Natural killer cell (primary cell): ENCODE measurements at regions not wholly inside any gene's neighbourhood (a gene's known extent, or its start where the extent isn't known, plus 50 kb on each side); places are given as distances from the start of the nearest gene placed in this dataset.

Experiments used
- ATAC-seq, 3 donors: fragments of 150-1000 bp in 2 of 3; fragments of 200-7000 bp in 1 of 3; cut with Tn5 transposase; 1 replicate in 1 of 3; 2 replicates in 2 of 3; pipeline ENCODE4 v1.10.0; 2021; ENCODE audit warnings: mild to moderate bottlenecking in 2 of 3, moderate library complexity in 2 of 3
- DNase-seq, 2 donors: peaks; one replicate each; pipeline versions ENCODE4 v3.0.0 to v3.0.0-alpha.2; 2013 to 2021; ENCODE audit warnings: mixed read lengths in 1 of 2
- H3K27ac ChIP-seq: one replicate; pipeline ENCODE4 v1.5.1; 2013; ENCODE audit warnings: mild to moderate bottlenecking, low read length
- H3K27me3 ChIP-seq: one replicate; pipeline ENCODE4 v1.6.1; 2013; ENCODE audit warnings: low read length; ENCODE audit not compliant: control insufficient read depth, insufficient read depth
- H3K36me3 ChIP-seq: one replicate; pipeline ENCODE4 v1.6.1; 2013; ENCODE audit warnings: low read length; ENCODE audit not compliant: control insufficient read depth, insufficient read depth
- H3K4me1 ChIP-seq: one replicate; pipeline ENCODE4 v1.6.1; 2013; ENCODE audit warnings: low read length; ENCODE audit not compliant: control insufficient read depth, insufficient read depth
- H3K4me3 ChIP-seq: one replicate; pipeline ENCODE4 v1.5.1; 2013; ENCODE audit warnings: low read length
- H3K9me3 ChIP-seq: one replicate; pipeline ENCODE4 v1.6.1; 2013; ENCODE audit warnings: low read length; ENCODE audit not compliant: control insufficient read depth, insufficient read depth
- H3K27ac Mint-ChIP-seq, 2 donors: one replicate each; pipeline ENCODE4 v1.8.0; 2022; ENCODE audit warnings: mild to moderate bottlenecking in 2 of 2, mixed read lengths in 2 of 2, moderate library complexity in 1 of 2
- H3K27me3 Mint-ChIP-seq, 2 donors: one replicate each; pipeline ENCODE4 v1.8.0; 2022; ENCODE audit warnings: low read depth in 2 of 2, mixed read lengths in 2 of 2
- H3K36me3 Mint-ChIP-seq: one replicate; pipeline ENCODE4 v1.8.0; 2022; ENCODE audit warnings: mixed read lengths
- H3K4me1 Mint-ChIP-seq, 2 donors: one replicate each; pipeline ENCODE4 v1.8.0; 2022; ENCODE audit warnings: mixed read lengths in 2 of 2
- H3K4me3 Mint-ChIP-seq: one replicate; pipeline ENCODE4 v1.8.0; 2022; ENCODE audit warnings: mild to moderate bottlenecking, moderate library complexity, mixed read lengths
- H3K9me3 Mint-ChIP-seq, 2 donors: one replicate each; pipeline ENCODE4 v1.8.0; 2022; ENCODE audit warnings: mixed read lengths in 2 of 2
- WGBS: methylation state at CpG from one replicate; pipeline ENCODE4 v1.1.7; 2013; ENCODE audit warnings: missing lambda C conversion rate; ENCODE audit not compliant: insufficient coverage; 5-methylcytosine and 5-hydroxymethylcytosine counted together
- intact Hi-C: fragments of 100-400 bp; cut with micrococcal nuclease; formaldehyde crosslinking; loops from one replicate; pipeline ENCODE4 v1.14.2; 2022
- TF ChIP-seq, protein P1 (sequence below): fragments of 200-600 bp; IDR thresholded peaks from one replicate; pipeline ENCODE4 v1.8.0; 2022; ENCODE audit warnings: antibody characterized with exemption

DNA sequence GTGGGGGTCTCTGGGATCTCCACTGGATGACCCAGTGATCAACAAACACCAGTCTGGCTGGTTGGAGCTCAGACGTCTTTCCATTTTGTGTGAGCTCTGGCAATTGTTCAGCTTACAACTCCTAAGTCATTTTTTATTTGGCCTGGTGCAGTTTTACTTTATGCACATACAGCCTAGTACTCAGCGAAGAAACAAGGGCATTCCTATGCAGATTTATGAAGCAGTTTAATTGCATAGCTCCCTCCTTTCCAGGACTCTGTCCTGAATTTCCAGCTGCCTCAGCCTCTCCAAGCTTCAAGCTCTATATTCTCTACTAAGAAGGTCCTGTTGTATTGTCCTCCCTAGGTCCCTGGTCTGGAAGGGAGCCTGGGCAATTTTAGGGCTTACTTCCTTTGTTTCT is 145.6 kb upstream of the GALNT17 start:
- intact Hi-C loops, result no loop called here
- H3K4me1 ChIP-seq, result no peaks in the 10 kb centered on the region
- Mint-ChIP-seq H3K9me3 (peaks cover 13 to 14% of the 10 kb centered on the region in 2 donors), H3K4me1 (no peaks in the 10 kb centered on the region), H3K4me3 (no peak overlapping the region), H3K36me3 (no peaks in the 10 kb centered on the region), H3K27ac (no peak overlapping the region), H3K27me3 (no peaks in the 10 kb centered on the region)
- H3K36me3 ChIP-seq, result no peaks in the 10 kb centered on the region
- 82% methylated on average over 2 of the region's 2 CpGs for WGBS
- H3K4me3 ChIP-seq, result no peak overlapping the region
- H3K27ac ChIP-seq, result no peak overlapping the region
- ATAC-seq (no peak), DNase-seq (no peak)
- no peaks in the 10 kb centered on the region for H3K27me3 ChIP-seq
- TF ChIP-seq, protein P1, sequence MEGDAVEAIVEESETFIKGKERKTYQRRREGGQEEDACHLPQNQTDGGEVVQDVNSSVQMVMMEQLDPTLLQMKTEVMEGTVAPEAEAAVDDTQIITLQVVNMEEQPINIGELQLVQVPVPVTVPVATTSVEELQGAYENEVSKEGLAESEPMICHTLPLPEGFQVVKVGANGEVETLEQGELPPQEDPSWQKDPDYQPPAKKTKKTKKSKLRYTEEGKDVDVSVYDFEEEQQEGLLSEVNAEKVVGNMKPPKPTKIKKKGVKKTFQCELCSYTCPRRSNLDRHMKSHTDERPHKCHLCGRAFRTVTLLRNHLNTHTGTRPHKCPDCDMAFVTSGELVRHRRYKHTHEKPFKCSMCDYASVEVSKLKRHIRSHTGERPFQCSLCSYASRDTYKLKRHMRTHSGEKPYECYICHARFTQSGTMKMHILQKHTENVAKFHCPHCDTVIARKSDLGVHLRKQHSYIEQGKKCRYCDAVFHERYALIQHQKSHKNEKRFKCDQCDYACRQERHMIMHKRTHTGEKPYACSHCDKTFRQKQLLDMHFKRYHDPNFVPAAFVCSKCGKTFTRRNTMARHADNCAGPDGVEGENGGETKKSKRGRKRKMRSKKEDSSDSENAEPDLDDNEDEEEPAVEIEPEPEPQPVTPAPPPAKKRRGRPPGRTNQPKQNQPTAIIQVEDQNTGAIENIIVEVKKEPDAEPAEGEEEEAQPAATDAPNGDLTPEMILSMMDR, result no peak
- no peaks in the 10 kb centered on the region for H3K9me3 ChIP-seq

DNA sequence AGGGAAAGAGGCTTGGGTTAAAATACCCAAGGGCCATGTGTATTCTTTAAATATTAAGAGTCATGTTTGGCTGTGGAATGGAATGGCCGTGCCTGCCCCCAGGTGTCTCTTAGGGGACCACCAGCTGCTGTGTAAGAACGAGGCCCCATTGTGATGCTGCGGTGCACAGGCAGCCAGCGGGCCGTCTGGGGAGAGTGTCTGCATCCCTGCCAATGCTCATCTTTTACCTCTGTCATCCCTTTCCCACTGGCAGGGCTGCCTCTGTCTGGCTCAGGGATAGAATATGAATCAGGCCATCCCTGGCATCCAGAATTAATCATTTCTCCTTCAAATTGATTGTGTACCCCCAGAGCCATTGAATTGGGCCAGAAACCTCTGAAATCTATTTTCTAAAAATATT is 137.8 kb upstream of the GALNT17 start:
- Mint-ChIP-seq H3K9me3 (peaks cover 11 to 21% of the 10 kb centered on the region in 2 donors), H3K4me1 (no peaks in the 10 kb centered on the region), H3K4me3 (no peak overlapping the region), H3K36me3 (no peaks in the 10 kb centered on the region), H3K27me3 (no peaks in the 10 kb centered on the region), H3K27ac (no peak overlapping the region)
- no peak overlapping the region for H3K4me3 ChIP-seq
- no peaks in the 10 kb centered on the region for H3K4me1 ChIP-seq
- H3K27ac ChIP-seq, result no peak overlapping the region
- DNase-seq (no peak), ATAC-seq (no peak)
- H3K9me3 ChIP-seq, result no peaks in the 10 kb centered on the region
- TF ChIP-seq, protein P1, result no peak
- no peaks in the 10 kb centered on the region for H3K36me3 ChIP-seq
- WGBS, result 71% methylated on average over 5 of the region's 5 CpGs
- no peaks in the 10 kb centered on the region for H3K27me3 ChIP-seq
- intact Hi-C loops, result no loop called here

DNA sequence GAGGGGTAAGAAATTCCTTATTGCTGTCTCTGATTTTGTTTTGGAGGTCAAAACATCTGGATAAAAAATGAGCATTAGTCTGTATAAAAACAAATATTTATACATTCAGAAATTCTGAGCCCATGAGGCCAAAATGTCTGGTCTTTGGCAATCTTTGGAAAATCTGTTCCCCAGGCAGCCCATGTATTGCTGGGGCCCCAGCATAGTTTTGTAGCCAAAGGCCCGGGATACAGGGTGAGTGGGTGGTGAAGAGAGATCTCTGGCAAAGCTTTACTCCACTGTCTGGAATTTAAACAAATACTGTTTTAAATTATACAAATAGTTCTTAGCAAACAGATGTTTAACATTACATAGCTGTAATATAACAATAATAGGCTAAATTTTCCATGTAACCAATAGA is 134.7 kb upstream of the GALNT17 start:
- no peaks in the 10 kb centered on the region for H3K4me1 Mint-ChIP-seq

DNA sequence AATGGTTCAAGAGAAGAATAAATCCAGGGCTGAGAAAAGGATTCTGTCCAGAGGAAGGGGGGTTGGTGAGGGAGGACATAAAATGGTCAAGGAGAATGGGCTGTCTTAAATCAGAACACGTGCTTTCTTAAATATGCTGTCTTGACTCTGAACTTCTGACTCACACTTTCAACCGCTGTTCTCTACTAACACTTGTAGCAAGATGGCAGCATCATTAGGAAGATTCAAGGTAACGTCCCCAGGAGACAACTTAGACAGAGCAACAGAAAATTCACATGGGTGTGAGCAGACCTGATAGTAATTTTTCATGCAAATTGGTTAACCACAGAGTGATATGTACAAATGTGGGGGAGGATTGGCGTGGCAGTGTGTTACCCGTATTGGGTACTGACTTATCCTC is 126.8 kb upstream of the GALNT17 start:
- intact Hi-C loops, result no loop called here
- Mint-ChIP-seq H3K27me3 (peaks cover 0 to 2% of the 10 kb centered on the region in 2 donors), H3K9me3 (peaks cover 11 to 26% of the 10 kb centered on the region in 2 donors), H3K4me3 (no peak overlapping the region), H3K36me3 (no peaks in the 10 kb centered on the region), H3K4me1 (no peaks in the 10 kb centered on the region), H3K27ac (no peak overlapping the region)
- H3K27ac ChIP-seq, result no peak overlapping the region
- 76% methylated on average over 5 of the region's 5 CpGs for WGBS
- H3K9me3 ChIP-seq, result peaks cover 3% of the 10 kb centered on the region
- ATAC-seq (no peak), DNase-seq (no peak)
- H3K36me3 ChIP-seq, result no peaks in the 10 kb centered on the region
- TF ChIP-seq, protein P1, result no peak
- no peak overlapping the region for H3K4me3 ChIP-seq
- H3K4me1 ChIP-seq, result no peaks in the 10 kb centered on the region
- H3K27me3 ChIP-seq, result no peaks in the 10 kb centered on the region

More for the DNA sequence above, 134.7 kb upstream of the GALNT17 start:
- no peak overlapping the region for H3K4me3 Mint-ChIP-seq
- H3K27ac ChIP-seq, result no peak overlapping the region
- DNase-seq, result no peak
- intact Hi-C loops, result no loop called here
- H3K9me3 ChIP-seq, result no peaks in the 10 kb centered on the region
- WGBS, result no CpG with 5 or more reads among the region's 1 CpG
- H3K9me3 Mint-ChIP-seq, result peaks cover 9 to 17% of the 10 kb centered on the region in 2 donors
- H3K27ac Mint-ChIP-seq, result no peak overlapping the region
- H3K4me3 ChIP-seq, result no peak overlapping the region
- no peaks in the 10 kb centered on the region for H3K36me3 Mint-ChIP-seq
- no peak for ATAC-seq
- no peaks in the 10 kb centered on the region for H3K27me3 ChIP-seq
- no peaks in the 10 kb centered on the region for H3K4me1 ChIP-seq
- TF ChIP-seq, protein P1, result no peak
- no peaks in the 10 kb centered on the region for H3K36me3 ChIP-seq
- H3K27me3 Mint-ChIP-seq, result no peaks in the 10 kb centered on the region
